DMS153 treated with DMSO at 0.1 percent for 48 hours (cell line): ENCODE measurements at regions not wholly inside any gene's neighbourhood (a gene's known extent, or its start where the extent isn't known, plus 50 kb on each side); places are given as distances from the start of the nearest gene placed in this dataset.
A peak's percentile ranks its signal among the peaks of the same experiment; 100 is the strongest.

Source experiments
- DNase-seq: peaks from one replicate; lab custom pipeline; 2025; ENCODE audit not compliant: unreplicated experiment; lab: John Stamatoyannopoulos, UW

DNA sequence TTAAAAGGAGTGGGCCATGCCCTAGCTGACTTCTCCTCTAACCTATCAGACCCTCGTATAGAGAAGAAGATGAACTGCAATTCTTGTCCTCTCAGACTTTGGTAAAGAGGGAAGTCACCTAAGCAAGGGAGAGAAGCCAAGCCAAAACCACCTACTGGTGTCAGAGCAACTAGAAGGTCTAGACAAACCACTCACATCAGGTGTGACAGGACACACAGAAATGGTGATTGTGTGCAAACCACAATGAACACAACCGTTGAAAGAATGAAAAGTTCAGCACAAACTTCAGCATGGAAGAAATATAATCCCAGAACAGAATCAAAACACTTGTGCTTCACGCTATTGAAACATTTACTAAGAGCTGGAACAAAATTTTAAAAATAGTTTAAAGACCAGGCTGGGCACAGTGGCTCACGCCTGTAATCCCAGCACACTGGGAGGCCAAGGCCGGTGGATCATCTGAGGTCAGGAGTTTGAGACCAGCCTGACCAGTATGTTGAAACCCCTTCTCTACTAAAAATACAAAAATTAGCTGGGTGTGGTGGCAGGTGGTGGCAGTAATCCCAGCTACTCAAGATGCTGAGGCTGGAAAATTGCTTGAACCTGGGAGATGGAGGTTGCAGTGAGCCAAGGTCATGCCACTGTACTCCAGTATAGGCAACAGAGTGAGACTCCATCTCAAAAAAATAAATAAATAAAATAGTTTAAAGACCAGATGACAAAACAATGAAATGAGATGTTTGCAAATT, 56.2 kb upstream of the NTF3 start:
- DNase-seq = no peak

DNA sequence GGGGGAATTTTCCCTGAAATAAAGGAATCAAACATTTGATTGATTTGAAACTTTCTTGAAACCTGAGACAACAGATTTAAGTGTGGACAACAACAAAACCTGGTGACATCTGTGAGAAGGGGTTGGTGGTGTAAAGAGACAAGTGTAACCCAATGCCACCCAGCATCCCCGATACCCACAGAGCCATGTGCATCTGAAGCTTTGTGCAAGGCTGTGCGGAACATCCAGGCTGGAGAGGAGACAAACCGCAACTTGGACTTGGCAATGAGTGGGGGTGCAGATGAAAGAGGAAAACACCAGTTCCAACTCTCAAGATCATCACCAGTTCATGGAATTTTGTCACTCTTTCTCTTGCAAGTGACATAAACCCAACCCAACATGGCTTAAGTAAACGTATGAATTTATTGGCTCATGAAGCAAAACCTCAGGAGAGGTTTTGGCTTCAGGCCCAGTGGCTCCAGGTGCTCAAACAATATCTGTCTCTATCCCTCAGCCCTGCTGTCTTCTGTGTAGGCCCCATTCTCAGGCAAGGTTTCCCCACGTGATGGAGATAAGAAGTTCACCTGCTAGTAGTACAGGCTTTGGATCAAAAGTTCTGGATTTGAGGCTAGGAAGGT, 55.2 kb upstream of the NTF3 start:
- peak; percentile 96 for DNase-seq

DNA sequence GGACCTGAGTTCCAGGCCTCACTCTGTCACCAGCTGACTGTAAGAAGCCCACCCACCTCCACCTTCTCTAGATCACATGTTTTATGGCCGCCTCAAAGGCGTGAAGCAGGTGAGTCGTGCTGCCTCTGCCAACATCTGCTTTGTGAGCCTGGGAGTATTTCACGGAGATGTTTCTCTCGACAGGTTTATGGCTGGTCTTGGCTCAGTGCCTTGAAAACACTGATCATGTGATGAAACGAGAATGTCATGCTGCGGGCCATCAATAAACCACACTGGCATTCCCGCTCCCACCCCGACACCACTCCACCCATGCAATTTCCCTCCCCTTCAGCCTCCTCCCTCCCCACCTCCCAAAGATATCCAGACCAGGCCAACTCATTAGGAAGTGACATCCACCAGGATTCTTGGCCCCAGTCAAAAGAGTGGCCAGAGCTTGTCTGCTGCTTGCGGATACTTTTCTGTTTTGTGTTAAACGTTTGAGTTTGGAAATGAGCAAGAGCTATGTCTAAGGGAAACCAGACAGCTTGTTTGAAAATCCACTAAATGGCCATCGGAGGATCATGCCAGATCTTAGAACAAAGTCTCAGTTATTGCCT, 53.8 kb upstream of the NTF3 start:
- peak; percentile 83 for DNase-seq

DNA sequence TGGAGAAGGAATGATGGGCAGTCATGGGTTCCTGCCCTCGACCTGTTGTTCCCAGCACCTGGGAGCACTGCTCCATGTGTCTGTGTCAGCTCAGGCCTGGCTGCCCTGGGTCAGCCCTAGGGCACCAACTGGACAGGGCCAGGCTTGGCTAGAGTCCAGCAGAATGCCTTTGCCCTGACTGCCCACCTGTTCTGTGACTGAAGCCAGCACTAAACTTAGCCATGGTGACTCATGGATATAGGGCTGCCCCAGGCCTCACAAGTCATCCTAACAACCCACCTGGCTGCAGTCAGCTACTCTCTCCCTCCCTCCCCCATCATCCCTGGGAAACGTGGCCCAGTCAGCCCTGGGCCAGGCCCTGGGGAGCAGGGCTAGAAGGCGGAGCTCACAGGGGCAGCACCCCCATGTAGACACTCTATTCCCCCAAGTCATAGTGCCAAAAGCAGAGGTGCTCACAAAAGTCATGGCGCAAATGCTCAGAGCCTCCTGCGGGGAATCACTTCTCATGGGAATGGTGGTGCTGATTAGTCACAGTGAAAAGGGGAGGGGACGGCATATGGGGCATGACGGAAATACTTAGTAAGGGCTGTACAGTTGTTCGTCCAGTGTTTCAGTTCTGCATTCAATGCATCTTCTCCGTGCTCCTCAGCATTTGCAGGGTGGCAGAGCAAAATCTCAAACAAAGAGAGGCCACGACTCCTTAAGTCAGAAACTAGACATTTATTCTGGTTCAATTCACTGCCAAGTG, 52.0 kb upstream of the NTF3 start:
- no peak for DNase-seq
